ENCODE measurements at regions not wholly inside any gene's neighbourhood (a gene's known extent, or its start where the extent isn't known, plus 50 kb on each side); places are given as distances from the start of the nearest gene placed in this dataset.

DNA sequence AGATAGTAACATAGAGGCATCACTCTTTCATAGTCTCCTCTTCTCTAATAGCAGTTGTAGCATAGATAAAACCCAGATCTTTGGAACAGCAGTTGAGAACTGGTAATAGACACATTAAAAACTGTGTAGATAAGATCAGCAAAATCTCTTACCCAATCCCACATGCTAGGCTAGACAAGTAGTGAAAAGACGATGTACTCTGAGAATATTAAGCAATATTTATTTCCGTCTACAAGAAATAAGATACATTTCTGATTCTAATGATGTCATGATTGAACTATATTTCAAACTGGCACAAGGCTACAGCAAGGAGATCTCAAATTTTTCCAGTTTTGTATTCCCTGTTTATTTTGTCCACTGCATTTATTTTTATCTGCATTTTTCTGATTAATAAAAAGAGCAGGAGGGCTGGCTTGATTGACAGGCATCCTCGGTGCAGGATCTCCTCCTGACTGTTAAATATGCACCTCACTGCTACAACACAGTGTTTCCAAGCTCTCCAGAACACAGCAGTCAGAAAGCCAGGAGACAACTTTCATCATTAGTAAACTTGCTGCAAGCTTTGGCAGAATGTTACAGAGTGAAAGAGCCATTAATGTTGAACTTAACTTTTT, 73.3 kb upstream of the ATIC start:
- Histone ChIP-seq H2AFZ (ENCODE audit: low read depth, low read length, poor library complexity, severe bottlenecking) (no peak overlapping the region), H3K4me2 (ENCODE audit: low read length) (no peak overlapping the region), H3K4me1 (ENCODE audit: control insufficient read depth in 1 of 2, insufficient read depth in 2 of 2, low read length in 2 of 2) (no peaks in the 10 kb centered on the region), H3K9me3 (ENCODE audit: control insufficient read depth in 1 of 2, insufficient read depth in 1 of 2, low read depth in 1 of 2, low read length in 2 of 2) (no peaks in the 10 kb centered on the region), H3K79me2 (ENCODE audit: insufficient read depth, low read length) (no peaks in the 10 kb centered on the region), H3K27me3 (ENCODE audit: insufficient read depth, low read length) (no peaks in the 10 kb centered on the region), H3K9ac (ENCODE audit: low read length) (no peak overlapping the region), H3K4me3 (replicated peaks in 1 of 2; ENCODE audit: low read depth in 1 of 2, low read length in 2 of 2) (no peak overlapping the region), H3K27ac (ENCODE audit: low read depth, low read length) (no peak overlapping the region), H4K20me1 (ENCODE audit: insufficient read depth) (no peaks in the 10 kb centered on the region), H3K36me3 (ENCODE audit: control insufficient read depth in 1 of 2, insufficient read depth in 2 of 2, low read length in 2 of 2) (no peaks in the 10 kb centered on the region), H3K9me2 (ENCODE audit: insufficient read depth) (no peaks in the 10 kb centered on the region)
- ChIA-PET POLR2A (no interaction called here), CTCF (no interaction called here), RAD21 (ENCODE audit: low non-redundant PET in 1 of 2, low total read pairs in 2 of 2, uncharacterized antibody in 2 of 2, unreplicated experiment in 2 of 2) (no interaction called here)
- intact Hi-C loops (cut with micrococcal nuclease), result no loop called here
- BruUV-seq (replicated peaks), result no TSS peak
- TF ChIP-seq, protein P1, sequence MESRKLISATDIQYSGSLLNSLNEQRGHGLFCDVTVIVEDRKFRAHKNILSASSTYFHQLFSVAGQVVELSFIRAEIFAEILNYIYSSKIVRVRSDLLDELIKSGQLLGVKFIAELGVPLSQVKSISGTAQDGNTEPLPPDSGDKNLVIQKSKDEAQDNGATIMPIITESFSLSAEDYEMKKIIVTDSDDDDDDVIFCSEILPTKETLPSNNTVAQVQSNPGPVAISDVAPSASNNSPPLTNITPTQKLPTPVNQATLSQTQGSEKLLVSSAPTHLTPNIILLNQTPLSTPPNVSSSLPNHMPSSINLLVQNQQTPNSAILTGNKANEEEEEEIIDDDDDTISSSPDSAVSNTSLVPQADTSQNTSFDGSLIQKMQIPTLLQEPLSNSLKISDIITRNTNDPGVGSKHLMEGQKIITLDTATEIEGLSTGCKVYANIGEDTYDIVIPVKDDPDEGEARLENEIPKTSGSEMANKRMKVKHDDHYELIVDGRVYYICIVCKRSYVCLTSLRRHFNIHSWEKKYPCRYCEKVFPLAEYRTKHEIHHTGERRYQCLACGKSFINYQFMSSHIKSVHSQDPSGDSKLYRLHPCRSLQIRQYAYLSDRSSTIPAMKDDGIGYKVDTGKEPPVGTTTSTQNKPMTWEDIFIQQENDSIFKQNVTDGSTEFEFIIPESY (IDR thresholded peaks at IDR 0.05; ENCODE audit: extremely low read depth, insufficient replicate concordance, low read length), result no peak
- TF ChIP-seq ZFX (IDR thresholded peaks at IDR 0.05) (no peak), POLR2AphosphoS5 (IDR thresholded peaks at IDR 0.05; ENCODE audit: low read depth, low read length) (no peak), TCF7L2 (IDR thresholded peaks at IDR 0.05; ENCODE audit: borderline replicate concordance, extremely low read depth, insufficient read depth, insufficient read length) (no peak), RAD21 (IDR thresholded peaks at IDR 0.05; ENCODE audit: low read depth) (no peak), EGR1 (IDR thresholded peaks at IDR 0.05; ENCODE audit: low read depth) (no peak), SIN3A (IDR thresholded peaks at IDR 0.05; ENCODE audit: low read depth) (no peak), SRF (IDR thresholded peaks at IDR 0.05; ENCODE audit: low read depth) (no peak), SP1 (IDR thresholded peaks at IDR 0.05; ENCODE audit: low read depth) (no peak), CBX3 (IDR thresholded peaks at IDR 0.05; ENCODE audit: low read depth) (no peak), JUND (IDR thresholded peaks at IDR 0.05) (no peak), YY1 (IDR thresholded peaks at IDR 0.05; ENCODE audit: extremely low read depth, insufficient replicate concordance, low read depth, low read length) (no peak), CEBPB (IDR thresholded peaks at IDR 0.05; ENCODE audit: low read depth) (no peak), FOSL1 (IDR thresholded peaks at IDR 0.05; ENCODE audit: low read depth) (no peak), ZNF274 (IDR thresholded peaks at IDR 0.05; ENCODE audit: low read depth, low read length) (no peak), POLR2A (IDR thresholded peaks at IDR 0.05; ENCODE audit: borderline replicate concordance, extremely low read depth, insufficient read depth, insufficient read length) (no peak)
- TF ChIP-seq, protein P2, sequence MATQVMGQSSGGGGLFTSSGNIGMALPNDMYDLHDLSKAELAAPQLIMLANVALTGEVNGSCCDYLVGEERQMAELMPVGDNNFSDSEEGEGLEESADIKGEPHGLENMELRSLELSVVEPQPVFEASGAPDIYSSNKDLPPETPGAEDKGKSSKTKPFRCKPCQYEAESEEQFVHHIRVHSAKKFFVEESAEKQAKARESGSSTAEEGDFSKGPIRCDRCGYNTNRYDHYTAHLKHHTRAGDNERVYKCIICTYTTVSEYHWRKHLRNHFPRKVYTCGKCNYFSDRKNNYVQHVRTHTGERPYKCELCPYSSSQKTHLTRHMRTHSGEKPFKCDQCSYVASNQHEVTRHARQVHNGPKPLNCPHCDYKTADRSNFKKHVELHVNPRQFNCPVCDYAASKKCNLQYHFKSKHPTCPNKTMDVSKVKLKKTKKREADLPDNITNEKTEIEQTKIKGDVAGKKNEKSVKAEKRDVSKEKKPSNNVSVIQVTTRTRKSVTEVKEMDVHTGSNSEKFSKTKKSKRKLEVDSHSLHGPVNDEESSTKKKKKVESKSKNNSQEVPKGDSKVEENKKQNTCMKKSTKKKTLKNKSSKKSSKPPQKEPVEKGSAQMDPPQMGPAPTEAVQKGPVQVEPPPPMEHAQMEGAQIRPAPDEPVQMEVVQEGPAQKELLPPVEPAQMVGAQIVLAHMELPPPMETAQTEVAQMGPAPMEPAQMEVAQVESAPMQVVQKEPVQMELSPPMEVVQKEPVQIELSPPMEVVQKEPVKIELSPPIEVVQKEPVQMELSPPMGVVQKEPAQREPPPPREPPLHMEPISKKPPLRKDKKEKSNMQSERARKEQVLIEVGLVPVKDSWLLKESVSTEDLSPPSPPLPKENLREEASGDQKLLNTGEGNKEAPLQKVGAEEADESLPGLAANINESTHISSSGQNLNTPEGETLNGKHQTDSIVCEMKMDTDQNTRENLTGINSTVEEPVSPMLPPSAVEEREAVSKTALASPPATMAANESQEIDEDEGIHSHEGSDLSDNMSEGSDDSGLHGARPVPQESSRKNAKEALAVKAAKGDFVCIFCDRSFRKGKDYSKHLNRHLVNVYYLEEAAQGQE (IDR thresholded peaks at IDR 0.05; ENCODE audit: low read depth), result no peak
- TF ChIP-seq, protein P3, sequence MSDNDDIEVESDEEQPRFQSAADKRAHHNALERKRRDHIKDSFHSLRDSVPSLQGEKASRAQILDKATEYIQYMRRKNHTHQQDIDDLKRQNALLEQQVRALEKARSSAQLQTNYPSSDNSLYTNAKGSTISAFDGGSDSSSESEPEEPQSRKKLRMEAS (IDR thresholded peaks at IDR 0.05), result no peak
- TF ChIP-seq, protein P4, sequence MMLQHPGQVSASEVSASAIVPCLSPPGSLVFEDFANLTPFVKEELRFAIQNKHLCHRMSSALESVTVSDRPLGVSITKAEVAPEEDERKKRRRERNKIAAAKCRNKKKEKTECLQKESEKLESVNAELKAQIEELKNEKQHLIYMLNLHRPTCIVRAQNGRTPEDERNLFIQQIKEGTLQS (IDR thresholded peaks at IDR 0.05), result no peak
- TF ChIP-seq, protein P5, sequence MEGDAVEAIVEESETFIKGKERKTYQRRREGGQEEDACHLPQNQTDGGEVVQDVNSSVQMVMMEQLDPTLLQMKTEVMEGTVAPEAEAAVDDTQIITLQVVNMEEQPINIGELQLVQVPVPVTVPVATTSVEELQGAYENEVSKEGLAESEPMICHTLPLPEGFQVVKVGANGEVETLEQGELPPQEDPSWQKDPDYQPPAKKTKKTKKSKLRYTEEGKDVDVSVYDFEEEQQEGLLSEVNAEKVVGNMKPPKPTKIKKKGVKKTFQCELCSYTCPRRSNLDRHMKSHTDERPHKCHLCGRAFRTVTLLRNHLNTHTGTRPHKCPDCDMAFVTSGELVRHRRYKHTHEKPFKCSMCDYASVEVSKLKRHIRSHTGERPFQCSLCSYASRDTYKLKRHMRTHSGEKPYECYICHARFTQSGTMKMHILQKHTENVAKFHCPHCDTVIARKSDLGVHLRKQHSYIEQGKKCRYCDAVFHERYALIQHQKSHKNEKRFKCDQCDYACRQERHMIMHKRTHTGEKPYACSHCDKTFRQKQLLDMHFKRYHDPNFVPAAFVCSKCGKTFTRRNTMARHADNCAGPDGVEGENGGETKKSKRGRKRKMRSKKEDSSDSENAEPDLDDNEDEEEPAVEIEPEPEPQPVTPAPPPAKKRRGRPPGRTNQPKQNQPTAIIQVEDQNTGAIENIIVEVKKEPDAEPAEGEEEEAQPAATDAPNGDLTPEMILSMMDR (IDR thresholded peaks at IDR 0.05 in 2 of 3, conservative IDR thresholded peaks at IDR 0.05 in 1 of 3; ENCODE audit: borderline replicate concordance in 1 of 3, insufficient read depth in 1 of 3, low read depth in 2 of 3, low read length in 2 of 3), result no peak
- ATAC-seq, result no peak
- no peak for DNase-seq (ENCODE audit: low read depth, low spot score)
